Omental fat pad (tissue), 3 donors: ENCODE measurements at regions not wholly inside any gene's neighbourhood (a gene's known extent, or its start where the extent isn't known, plus 50 kb on each side); places are given as distances from the start of the nearest gene placed in this dataset.

Source experiments
- ATAC-seq: fragments of 150-250 bp; one replicate; pipeline ENCODE4 v1.9.1; 2016; ENCODE audit warnings: mild to moderate bottlenecking, moderate library complexity; ENCODE audit not compliant: low FRiP score
- DNase-seq: peaks from one replicate; pipeline ENCODE4 v3.0.0-alpha.2; 2019; ENCODE audit warnings: low spot score
- TF ChIP-seq, protein P1 (sequence below), 3 donors: fragments of 450-650 bp; IDR thresholded peaks; one replicate each; pipeline ENCODE4 v1.5.1; 2016 to 2017; ENCODE audit warnings: antibody characterized with exemption in 3 of 3, mild to moderate bottlenecking in 3 of 3, moderate library complexity in 2 of 3

DNA sequence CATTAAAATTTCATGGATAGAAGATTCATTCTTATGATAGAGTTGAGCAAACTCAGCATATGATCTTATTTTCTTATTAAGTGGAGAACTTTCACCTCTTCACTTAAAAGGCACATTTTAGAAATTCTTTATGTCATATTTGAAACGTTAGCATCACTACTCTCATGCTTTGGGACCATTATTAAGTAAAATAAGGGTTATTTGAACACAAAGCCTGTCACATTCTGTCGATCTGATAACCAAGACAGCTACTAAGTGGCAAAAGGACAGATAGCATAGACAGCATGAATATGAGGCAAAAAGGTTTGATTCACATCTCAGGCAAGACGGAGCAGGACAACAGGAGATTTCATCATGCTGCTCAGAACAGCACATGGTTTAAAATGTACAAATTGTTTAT, 247.6 kb upstream of the ANO3 start:
- ATAC-seq (no peak), DNase-seq (no peak)
- TF ChIP-seq, protein P1, sequence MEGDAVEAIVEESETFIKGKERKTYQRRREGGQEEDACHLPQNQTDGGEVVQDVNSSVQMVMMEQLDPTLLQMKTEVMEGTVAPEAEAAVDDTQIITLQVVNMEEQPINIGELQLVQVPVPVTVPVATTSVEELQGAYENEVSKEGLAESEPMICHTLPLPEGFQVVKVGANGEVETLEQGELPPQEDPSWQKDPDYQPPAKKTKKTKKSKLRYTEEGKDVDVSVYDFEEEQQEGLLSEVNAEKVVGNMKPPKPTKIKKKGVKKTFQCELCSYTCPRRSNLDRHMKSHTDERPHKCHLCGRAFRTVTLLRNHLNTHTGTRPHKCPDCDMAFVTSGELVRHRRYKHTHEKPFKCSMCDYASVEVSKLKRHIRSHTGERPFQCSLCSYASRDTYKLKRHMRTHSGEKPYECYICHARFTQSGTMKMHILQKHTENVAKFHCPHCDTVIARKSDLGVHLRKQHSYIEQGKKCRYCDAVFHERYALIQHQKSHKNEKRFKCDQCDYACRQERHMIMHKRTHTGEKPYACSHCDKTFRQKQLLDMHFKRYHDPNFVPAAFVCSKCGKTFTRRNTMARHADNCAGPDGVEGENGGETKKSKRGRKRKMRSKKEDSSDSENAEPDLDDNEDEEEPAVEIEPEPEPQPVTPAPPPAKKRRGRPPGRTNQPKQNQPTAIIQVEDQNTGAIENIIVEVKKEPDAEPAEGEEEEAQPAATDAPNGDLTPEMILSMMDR (IDR thresholded peaks at IDR 0.05): no peak

- no peak for ATAC-seq
- no peak for DNase-seq
- TF ChIP-seq, protein P1 (IDR thresholded peaks at IDR 0.05): no peak
Observed at GRCh38 chr11:26086028-26086427, 245.9 kb upstream of the ANO3 start.

- TF ChIP-seq, protein P1 (IDR thresholded peaks at IDR 0.05): no peak
- ATAC-seq: no peak
- DNase-seq: no peak
Observed at GRCh38 chr11:26087120-26087935, 244.6 kb upstream of the ANO3 start.

DNA sequence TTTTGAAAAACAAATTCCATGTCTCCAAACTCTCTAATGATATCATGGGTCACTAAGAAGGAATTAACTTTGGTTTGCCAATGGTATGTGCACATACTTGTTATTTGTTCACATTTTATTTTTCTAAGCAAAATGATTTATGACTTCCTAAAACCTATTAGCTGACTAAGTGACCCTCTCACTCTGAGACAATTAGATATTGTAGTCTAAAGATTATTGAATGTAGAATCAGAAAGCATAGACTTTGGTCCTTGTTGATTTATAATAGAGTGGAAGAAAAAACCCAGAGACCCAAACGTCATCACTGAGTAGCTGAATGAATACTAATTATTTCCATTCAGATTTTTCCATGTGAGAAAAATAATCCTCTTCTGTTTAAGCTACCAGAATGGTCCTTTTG, 243.5 kb upstream of the ANO3 start:
- TF ChIP-seq, protein P1 (IDR thresholded peaks at IDR 0.05): no peak
- DNase-seq (no peak), ATAC-seq (no peak)

- TF ChIP-seq, protein P1 (IDR thresholded peaks at IDR 0.05): no peak
- no peak for ATAC-seq
- no peak for DNase-seq
Observed at GRCh38 chr11:26090651-26091050, 241.3 kb upstream of the ANO3 start.

GRCh38 chr11:26093206-26093605, 238.7 kb upstream of the ANO3 start:
- no peak for DNase-seq
- no peak for ATAC-seq
- TF ChIP-seq, protein P1 (IDR thresholded peaks at IDR 0.05): no peak

- ATAC-seq: no peak
- TF ChIP-seq, protein P1 (IDR thresholded peaks at IDR 0.05): no peak
Observed at GRCh38 chr11:26095340-26095739, 236.6 kb upstream of the ANO3 start.

More at GRCh38 chr11:26095340-26095739, 236.6 kb upstream of the ANO3 start:
- DNase-seq: no peak
